ENCODE measurements at regions not wholly inside any gene's neighbourhood (a gene's known extent, or its start where the extent isn't known, plus 50 kb on each side); places are given as distances from the start of the nearest gene placed in this dataset.
"Not testable (repeated sequence)": the region's sequence is repeated elsewhere in the genome, so short reads cannot be mapped to it uniquely, and the experiment has no call there.

DNA sequence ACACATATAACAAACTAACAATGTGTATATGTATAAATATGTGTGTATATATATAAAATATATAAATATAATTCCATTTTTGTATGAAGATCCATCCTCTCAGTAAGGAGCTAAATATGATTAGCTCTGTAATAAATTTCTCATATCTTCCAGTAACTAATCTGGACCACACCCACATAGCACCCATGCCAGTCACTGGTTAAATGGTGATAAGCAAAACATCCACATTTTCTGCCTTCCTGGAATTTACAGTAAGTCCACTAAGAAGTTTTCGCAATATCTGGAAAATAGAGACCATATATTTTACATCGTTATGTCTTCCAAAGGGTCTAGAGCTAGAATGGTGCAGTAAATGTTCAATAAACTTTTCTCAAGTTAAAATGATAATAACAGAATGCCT, 151.5 kb upstream of the STMND1 start:
- H3K4me3 ChIP-seq (ENCODE audit: low read depth, low read length) = no peak overlapping the region

DNA sequence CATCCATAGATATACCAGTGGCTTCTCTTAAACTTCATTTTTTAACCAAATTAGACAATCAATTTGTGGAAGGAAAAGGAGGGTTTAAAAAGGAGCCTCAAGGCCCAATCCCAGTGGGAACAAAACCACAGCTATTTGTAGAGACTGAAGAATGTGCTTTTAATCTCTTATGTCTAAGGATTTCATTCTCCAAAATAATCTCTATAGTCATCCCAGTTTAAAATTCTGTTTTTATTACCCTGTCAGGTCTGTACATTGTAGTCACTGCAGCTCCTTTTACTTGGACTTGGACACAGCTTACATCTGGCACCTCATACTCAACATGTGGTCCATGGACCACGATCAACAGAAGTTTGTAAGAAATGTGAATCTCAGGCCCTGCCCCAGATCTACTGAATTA, 152.1 kb upstream of the STMND1 start:
- no peak overlapping the region for H3K4me3 ChIP-seq (ENCODE audit: low read depth, low read length)

GRCh38 chr6:16948396-16948795, 153.5 kb upstream of the STMND1 start:
- no peak overlapping the region for H3K4me3 ChIP-seq (ENCODE audit: low read depth, low read length)

DNA sequence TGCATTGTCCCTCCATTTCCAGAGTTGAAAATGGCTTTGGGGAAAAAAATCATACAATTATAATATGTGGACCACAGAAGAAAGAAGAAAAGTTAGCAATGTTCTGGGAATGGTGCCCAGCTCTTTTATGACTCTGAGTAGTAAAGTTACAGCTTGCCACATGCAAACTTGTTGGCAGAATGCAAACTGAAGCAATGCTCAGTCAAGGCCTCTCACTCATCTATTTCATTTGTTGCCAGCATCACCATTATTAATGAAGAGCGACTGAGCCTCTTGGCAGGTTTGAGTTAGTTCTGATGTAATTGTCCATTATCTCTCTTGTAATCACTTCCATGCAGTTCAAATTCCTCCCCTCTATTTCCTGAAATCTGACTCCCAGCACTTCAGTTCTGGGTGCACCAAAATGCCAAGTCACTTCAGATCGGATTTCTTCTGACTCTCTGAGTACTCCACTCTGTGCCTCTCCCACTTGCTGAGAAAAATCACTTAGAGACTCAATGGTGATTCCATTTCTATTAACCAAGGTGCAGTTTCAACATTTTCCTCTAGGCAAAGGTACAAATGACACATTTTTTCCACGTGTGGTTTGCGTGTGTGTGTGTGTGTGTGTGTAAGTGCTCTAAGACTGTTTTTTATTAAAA, 154.4 kb upstream of the STMND1 start:
- no peak overlapping the region for H3K4me3 ChIP-seq (ENCODE audit: low read depth, low read length)

DNA sequence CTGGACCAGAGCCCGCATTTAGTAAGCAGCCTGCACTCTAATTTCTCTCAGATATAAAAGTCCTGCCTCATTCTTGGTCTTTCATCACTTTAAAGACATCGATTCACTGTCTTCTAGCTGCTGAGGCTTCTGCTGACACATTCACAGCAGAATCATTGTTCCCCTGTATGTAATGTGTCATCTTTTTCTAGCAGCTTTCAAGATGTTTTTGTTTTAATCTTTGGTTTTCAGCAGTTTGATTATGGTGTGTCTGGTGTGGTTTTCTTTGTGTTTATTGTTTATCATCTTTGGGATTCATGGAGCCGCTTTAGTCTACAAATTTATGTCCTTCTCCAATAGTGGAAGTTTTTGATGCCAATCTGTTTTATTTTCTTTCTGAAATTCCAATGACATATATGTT, 157.3 kb upstream of the STMND1 start:
- no peak overlapping the region for H3K4me3 ChIP-seq (ENCODE audit: low read depth, low read length)

GRCh38 chr6:16939839-16940238, 162.0 kb upstream of the STMND1 start:
- H3K4me3 ChIP-seq (ENCODE audit: low read depth, low read length) = no peak overlapping the region

- H3K4me3 ChIP-seq (ENCODE audit: low read depth, low read length) = no peak overlapping the region
These were observed 162.5 kb upstream of the STMND1 start for GRCh38 chr6:16939351-16939750.

DNA sequence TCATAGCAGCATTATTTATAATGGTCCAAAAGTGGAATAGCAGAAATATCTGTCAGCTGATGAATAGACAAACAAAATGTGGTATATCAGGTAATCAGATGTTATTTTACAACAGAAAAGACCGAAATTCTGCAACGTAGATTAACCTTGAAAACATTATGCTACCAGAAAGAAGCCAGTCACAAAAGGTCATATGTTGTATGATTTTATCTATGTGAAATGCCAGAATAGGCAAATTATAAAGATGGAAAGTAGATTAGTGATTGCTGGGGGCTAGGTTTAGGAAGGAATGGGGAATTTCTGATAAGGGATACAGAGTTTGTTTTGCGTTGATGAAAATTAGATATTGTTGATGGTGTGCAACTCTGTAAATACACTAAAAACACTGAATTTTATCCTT, 165.0 kb upstream of the STMND1 start:
- no peak overlapping the region for H3K4me3 ChIP-seq (ENCODE audit: low read depth, low read length)

DNA sequence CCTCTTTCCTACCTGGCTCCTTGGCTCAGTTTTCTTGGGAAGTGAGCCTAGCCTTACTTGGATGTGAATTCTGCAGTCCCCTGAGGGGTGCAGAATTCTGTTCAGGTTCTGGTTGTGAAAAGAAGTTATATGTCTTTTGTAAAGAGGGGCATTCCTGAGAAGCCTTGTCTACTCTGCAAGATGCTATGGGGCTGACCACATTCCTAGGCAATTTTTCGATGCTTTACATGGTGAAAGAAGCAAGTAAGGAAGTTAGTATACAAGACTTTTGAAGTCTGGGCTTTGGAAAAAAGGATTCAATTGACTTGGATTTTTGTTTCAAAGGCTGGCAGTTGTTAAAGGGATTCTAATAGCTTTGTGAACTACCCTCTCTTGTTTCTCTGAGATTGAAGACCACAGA, 167.9 kb upstream of the STMND1 start:
- H3K4me3 ChIP-seq (ENCODE audit: low read depth, low read length) = no peak overlapping the region

DNA sequence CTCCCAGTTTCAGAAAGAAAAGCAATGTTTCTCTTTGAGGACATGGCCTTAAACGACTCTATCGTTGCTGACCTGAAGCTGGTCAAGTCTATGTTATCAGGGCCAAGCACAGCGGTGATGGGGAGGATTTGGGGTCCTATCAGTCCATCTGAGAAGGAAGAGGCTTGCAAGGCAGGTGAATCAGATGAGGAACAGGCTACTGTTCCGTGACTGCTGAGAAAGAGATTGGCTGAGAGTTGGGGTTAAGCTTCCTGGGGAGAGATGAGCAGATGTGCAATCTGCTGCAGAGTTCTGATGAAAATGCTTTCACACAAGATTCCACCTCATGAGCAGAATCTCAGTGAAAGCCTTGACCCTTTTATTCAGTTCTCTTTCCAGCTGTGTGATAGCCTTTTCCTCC, 168.3 kb upstream of the STMND1 start:
- H3K4me3 ChIP-seq (ENCODE audit: low read depth, low read length) = no peak overlapping the region

DNA sequence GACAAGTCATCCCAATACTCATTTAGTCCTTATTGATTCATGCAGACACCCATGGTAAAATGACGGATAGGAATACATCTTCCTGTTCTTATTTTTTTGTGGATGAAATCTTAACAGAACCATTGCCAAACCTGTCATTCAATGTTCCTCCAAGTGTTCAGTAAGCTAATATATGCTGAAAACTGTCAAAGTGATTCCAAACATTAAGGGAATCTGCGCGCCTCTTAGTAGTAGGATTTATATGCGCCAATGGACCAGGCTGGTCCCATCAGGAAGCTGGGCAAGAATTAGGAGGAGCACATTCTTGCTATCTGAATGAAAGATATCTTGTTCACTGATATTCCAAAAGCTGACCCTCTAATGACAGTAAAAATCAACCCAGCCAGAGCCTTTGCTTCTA, 168.9 kb upstream of the STMND1 start:
- no peak overlapping the region for H3K4me3 ChIP-seq (ENCODE audit: low read depth, low read length)

DNA sequence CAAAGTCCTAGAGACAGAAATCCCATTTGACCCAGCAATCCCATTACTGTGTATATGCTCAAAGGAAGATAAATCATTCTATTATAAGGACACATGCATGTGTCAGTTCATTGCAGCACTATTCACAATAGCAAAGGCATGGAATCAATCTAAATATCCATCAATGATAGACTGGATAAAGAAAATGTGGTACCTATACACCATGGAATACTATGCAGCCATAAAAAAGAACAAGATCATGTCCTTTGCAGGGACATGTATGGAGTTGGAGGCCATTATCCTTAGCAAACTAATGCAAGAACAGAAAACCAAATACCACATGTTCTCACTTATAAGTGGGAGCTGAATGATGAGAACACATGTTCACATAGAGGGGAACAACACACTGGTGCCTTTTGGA, 169.8 kb upstream of the ATXN1 start:
- H3K4me3 ChIP-seq (ENCODE audit: low read depth, low read length) = not testable (repeated sequence)

DNA sequence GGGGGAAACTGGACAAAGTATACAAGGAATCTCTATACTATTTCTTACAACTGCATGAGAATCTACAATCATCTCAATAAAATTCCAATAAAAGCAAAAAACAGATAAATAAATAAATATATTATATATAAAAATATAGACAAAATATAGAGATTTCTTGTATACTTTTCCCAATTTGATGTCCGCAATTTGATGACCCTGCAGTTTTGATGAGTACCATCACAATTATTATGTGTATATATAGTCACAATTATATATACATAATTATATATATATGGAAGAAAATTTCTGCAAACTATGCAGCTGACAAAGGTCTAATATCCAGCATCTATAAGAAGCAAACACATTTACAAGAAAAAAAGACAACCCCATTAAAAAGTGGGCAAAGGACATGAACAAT, 169.2 kb upstream of the ATXN1 start:
- H3K4me3 ChIP-seq (ENCODE audit: low read depth, low read length) = no peak overlapping the region

DNA sequence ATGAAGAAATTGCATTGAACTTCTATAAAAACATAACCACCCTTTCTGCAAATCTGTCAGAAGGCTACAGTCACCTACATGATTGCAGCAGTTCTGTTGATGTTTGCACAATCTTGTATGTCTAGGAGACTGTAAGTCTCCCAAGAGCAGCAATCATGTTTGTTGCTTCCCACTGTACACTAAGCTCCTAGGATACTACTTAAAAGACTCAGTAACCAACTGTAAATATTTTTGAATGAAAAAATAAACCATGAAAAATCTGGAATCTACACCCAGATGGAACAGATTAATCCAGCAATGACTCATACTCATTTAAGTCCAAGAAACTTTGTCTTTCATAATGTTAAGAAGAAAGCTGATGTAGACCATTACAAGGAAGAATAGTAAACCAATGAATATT, 168.5 kb upstream of the ATXN1 start:
- H3K4me3 ChIP-seq (ENCODE audit: low read depth, low read length) = no peak overlapping the region

DNA sequence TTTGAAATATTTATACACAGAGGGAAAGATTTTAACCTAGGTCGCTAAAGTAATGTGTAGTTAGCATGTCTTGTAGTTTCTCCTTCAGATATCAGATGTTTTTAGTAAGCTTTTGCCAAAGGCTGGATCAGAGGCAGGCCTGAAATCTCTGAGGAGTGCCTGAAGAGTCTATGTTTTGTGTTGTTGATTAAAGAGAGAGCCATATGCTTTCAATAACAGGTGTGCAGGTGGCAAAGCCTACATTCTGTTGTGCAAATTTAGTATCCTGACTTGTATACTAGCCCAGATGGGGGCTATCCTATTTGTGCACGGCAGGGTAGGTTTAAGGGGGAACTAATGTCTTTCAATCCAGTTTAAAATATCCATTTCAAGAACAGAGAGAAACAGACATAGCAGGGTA, 167.1 kb upstream of the ATXN1 start:
- no peak overlapping the region for H3K4me3 ChIP-seq (ENCODE audit: low read depth, low read length)

DNA sequence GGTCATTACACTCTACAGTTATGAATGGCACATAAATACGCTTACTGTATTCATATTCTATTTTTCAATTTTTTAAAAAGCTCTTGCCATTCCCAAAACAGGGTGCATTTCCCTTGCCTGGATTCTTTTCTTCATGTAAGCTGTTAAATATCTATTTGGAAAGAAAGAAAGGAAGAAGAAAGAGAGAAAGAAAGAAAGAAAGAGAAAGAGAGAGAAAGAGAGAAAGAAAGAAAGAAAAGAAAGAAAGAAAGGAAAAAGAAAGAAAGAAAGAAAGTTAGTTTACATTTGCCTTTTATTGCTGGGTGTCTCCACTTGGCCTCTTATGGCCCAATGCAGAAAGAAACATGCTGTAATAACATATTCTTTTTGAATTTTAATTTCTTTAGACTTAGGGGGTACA, 165.9 kb upstream of the ATXN1 start:
- H3K4me3 ChIP-seq (ENCODE audit: low read depth, low read length) = no peak overlapping the region

DNA sequence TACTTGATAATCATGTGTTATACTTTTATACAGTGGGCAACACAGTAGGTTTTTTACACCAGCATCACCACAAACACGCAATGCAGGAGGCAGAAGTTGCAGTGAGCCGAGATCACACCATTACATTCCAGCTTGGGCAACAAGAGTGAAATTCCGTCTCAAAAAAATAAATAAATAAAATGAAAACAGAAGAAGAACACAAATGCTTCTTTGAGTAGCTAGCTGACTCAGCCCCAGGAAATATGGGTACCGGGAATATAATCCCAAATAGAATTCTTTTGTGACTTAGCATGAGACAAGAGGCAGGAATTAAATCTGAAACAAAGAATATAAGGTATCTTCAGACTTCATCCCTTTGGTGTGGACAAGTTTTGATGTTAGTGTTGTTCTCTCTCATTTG, 164.2 kb upstream of the ATXN1 start:
- no peak overlapping the region for H3K4me3 ChIP-seq (ENCODE audit: low read depth, low read length)

DNA sequence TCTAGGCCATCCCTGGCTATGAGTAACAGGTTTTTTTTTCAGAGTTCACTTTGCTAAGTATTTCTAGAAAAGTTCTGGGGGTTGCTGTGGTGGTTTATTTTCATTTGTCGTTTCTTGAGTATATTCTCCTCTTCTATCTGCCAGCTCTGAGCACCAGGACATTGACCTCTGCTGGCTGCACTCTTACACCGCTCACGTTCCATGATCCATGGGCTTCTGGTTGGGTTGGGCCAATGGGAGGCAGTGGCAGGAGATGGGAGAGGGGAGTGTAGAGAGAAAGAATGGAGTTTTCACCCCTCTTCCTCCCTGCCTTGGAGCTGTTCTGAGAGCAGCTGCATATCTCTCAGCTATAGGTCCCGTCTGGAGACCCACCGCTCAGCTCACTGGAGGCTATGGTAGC, 161.0 kb upstream of the ATXN1 start:
- no peak overlapping the region for H3K4me3 ChIP-seq (ENCODE audit: low read depth, low read length)

- no peak overlapping the region for H3K4me3 ChIP-seq (ENCODE audit: low read depth, low read length)
These were observed 160.3 kb upstream of the ATXN1 start for GRCh38 chr6:16921399-16922110.

- H3K4me3 ChIP-seq (ENCODE audit: low read depth, low read length) = no peak overlapping the region
These were observed 157.3 kb upstream of the ATXN1 start for GRCh38 chr6:16918586-16918985.

DNA sequence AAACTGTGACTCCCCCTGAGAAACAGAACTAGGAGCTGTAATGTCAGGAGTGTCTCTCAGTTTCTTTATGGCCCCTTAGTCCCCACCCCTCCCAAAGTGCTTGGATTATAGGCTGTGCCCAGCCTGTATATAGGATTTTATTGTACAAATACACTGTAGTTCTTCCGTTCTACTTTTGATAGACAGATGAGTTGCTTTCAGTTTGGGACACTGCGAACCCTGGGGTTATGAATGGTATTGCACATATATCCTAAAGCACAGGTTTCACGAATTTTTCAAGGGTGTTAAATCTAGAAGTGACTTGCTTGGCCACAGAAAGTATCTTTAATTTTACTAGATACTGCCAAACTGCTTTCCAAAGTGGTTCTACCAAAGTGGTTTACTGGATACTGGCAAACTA, 152.9 kb upstream of the ATXN1 start:
- no peak overlapping the region for H3K4me3 ChIP-seq (ENCODE audit: low read depth, low read length)

GRCh38 chr6:16912756-16913155, 151.5 kb upstream of the ATXN1 start:
- H3K4me3 ChIP-seq (ENCODE audit: low read depth, low read length) = no peak overlapping the region

GRCh38 chr6:16911088-16911487, 149.8 kb upstream of the ATXN1 start:
- H3K4me3 ChIP-seq (ENCODE audit: low read depth, low read length) = no peak overlapping the region
